GM19372 (cell line): ENCODE measurements at regions not wholly inside any gene's neighbourhood (a gene's known extent, or its start where the extent isn't known, plus 50 kb on each side); places are given as distances from the start of the nearest gene placed in this dataset.
"Not testable (repeated sequence)": the region's sequence is repeated elsewhere in the genome, so short reads cannot be mapped to it uniquely, and the experiment has no call there.

Experiments
- ATAC-seq: cut with Tn5 transposase; IDR thresholded peaks from one replicate; pipeline ENCODE4 v1.9.1; 2021; ENCODE audit warnings: mild to moderate bottlenecking, low read depth, moderate library complexity; ENCODE audit not compliant: unreplicated experiment

DNA sequence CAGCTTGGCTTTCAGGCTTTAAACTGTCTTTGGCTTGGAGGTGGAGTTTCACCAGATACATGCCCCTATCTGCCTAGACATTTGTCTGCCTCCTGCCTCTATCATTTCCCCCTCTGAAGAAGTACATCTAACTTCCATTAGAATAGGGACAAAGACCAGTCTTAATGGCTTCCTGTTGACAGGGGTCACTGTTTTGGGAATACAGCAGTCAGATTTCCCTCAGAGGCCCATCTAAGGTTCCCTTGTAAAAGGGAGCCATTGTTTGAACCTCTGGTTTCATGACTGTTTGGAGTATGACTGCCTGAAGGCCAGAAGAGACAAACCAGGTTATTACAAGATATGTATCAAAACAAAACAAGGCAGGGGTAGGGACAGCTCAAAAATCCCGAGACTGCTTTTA is 665.7 kb upstream of the GJE1 start:
- ATAC-seq: no peak

DNA sequence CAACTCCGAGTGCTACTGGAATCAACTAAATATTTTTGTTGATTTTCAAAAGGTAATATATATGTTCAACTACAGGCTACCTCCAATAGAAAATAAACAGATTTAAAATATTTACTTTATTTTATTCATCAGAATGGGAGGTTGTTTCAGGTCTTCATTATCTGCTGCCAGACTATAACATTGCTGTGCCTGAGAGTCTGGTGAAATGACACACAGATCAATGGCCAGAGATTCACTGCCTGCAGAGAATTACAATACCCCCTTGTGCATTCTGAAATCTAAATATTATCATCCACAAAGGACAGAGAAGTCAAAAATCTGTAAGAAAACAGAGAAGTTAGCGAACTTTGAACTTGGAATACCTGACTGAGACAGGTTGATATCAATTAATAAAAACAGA is 667.8 kb upstream of the GJE1 start:
- ATAC-seq: no peak

DNA sequence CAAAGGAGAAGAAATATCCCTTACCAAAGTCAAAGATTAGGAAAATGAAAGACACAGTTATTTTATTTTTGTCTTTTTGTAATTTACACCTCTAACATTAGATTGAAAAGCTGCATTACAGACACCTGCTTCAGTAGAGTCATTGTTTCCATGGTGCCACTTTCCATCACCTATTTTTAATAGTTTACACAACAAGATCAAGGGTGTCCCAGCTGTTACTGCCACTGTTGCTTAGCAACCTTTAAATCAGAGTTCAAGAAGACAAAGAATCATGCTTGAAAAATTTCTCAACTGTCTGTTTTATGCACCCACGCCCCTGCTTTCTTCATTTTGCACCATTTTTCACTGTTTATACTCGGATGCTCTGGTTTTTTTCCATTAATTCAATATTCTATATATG is 668.2 kb upstream of the GJE1 start:
- ATAC-seq: peak; percentile 77

DNA sequence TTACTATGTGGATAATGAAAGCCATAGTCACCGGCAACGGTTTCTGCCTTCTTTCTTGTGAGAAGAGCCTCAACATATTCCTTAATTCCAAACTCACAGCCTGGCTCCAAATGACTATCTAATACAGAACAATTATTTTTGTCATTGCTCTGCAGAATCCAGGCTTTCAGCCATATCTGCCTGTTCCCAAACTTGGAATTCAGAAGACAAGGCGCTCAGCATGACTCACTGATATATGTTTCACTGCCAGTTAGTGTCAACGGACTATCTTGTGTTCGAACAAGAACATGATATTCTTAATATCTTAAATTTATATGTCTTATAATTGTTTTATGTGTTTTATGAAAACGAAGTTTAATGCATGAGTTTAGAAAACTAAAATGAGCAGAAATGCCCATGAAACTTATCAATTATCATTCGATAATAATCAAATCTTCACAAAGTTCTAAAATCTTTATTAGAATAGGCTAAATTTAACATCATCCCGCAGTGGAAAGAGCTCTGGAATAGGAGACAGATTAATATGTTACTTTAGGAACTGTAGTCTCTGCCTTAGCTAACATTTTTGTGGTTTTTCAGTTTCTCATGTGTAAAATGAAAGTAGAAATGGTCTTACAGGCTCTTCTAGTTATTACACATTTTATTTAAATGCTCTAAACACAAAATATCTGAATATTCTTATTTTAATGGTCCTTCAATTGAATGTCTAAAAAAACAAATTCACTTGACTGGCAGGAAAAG is 669.3 kb upstream of the GJE1 start:
- ATAC-seq: peak; percentile 77

DNA sequence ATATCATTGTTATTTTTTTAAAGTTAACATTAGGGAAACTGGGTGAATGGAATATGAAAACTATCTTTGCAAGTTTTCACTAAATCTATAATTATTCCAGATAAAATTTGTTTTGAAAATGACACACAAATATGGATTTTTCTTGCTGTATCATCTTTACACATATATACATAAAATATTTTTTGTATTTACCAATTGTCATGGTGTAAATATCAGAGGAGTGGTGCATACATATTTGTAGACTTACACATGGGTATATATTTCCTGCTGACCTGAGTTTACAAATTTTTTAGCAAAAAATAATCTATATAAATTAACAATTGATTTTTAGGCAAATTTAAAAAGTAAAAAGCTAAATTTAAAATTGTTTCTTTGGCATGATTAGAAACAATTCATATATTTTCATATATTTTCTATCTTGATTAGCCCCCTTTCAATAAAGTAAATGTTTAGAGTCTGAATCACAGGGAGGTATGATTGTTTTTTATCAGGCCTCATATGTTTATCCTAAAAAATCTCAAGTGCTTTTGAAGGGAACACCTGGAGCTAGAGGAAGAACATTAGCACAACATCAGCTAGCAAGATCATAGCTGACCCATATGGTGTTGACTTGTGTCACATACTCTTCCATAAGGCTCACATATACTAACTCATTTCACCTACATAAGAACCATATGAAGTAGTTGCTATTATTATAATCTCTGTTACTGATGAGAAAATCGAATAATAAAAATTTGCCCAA is 671.8 kb upstream of the GJE1 start:
- no peak for ATAC-seq

DNA sequence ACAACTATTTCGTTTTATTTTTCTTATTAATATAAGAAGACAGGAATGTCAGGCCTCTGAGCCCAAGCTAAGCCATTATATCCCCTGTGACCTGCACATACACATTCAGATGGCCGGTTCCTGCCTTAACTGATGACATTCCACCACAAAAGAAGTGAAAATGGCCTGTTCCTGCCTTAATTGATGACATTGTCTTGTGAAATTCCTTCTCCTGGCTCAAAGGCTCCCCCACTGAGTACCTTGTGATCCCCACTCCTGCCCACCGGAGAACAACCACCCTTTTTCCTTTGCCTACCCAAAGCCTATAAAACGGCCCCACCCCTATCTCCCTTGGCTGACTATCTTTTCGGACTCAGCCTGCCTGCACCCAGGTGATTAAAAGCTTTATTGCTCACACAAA is 672.5 kb upstream of the GJE1 start:
- not testable (repeated sequence) for ATAC-seq

DNA sequence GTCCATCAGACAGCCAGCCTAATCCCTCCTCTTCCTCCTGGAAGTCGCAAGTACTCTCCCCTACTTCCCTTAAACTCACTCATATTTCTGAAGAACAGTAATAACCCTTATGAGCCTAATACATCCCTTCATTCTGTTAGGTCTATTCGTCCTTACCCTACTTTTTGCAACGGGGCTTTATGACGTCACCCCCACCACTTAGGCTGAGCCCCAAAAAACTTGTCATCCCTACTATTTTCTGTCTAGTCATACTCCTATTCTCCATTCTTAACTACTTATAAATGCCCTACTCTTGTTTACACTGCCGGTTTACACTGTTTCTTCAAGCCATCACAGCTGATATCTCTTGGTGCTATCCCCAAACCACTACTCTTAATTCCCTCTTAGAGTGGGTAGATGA is 674.7 kb upstream of the GJE1 start:
- not testable (repeated sequence) for ATAC-seq

DNA sequence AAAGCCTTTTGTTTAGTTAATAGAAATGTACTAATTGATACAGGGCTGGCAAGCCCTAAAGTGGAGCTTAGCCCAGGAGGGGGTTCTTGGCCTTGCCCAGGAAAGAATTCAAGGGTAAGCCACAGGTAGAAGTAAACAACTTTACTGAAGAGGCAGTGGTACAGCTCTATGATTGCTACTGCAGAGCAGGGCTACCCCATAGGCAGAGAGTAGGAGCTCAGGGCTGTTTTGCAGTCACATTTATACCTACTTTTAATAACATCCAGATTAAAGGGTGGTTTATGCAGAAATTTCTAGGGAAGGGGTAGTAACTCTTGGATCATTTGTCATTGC is 680.4 kb upstream of the GJE1 start:
- ATAC-seq: no peak

DNA sequence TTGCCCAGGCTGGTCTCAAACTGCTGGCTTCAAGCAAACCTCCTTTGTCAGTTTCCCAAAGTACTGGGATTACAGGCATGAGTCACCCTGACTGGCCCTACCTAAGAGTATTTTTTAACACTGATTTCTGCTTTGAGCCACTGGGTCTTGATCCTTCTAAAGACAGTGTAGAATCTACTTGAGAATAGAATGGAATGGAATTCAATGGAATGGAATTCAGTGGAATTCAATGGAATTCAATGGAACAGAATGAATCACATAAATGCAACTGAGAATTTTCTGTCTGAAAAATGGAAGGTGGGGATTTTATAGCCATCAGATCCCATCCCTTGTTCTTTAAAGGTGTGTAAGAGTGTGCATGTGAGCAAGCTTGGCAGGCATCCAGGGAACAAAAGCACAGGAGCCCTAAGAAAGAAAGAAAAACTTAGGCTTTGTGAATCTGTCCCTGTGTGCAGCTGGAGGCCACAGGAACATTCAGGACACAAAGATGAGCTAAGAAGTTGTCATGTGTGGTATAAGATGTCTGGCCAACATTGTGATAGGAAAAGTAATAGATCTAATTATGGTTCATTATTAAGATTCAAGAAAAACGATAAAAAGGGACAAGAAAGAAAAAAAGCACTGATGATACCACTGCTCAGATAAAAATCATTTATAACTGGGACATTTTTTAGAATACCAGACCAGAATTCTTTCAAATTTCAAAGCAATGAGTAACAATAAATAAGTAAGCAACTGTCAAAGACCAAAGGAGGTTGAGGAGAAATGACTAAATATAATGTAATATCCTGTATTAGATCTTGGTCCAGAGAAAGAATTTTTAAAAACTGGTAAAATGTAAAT is 681.0 kb upstream of the GJE1 start:
- no peak for ATAC-seq

DNA sequence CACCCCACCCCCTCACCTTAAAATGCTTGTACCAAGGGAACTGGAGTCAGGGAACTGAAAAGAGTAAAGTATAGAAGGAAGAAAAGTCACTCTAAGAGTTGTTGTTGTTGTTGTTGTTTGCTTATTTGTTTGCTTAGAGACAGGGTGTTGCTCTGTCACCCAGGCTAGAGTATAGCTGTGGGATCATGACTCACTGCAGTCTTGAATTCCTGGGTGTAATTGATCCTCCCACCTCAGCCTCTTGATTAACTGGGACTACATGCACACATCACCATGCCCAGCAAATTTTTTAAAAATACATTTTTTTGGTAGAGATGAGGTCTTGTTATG is 681.6 kb upstream of the GJE1 start:
- no peak for ATAC-seq

DNA sequence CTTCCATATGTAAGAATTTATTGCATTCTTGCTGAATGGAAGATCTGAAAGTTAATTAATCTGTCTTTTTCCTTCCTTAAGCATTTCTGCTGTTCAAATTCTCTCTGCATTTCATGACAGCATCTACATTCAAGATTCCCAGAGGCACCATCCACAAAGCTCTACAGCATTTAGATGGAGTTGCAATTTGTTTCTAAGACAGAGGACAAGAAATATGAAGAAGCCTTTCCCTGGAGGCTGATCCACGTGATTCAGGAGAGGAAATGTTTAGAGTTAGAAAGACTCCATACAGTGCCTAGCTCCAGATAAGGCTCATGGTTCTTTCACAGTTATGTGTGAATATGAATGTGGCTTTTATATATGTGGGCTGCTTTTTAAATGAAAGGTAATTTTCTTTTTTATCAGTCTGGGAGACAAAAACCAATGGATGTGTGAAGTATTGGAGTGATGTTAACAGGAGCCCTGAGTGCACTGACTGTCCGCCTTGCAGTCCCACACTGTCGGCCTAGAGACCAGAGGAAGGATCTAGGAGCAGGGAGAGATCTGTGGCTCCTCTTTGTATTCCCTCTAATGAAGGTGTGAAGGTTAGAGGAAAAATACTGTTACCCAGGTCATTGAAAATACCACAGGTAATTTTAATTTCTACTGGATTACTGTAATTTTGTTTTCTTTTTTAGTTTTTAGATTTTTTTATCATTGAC is 686.6 kb upstream of the GJE1 start:
- no peak for ATAC-seq

DNA sequence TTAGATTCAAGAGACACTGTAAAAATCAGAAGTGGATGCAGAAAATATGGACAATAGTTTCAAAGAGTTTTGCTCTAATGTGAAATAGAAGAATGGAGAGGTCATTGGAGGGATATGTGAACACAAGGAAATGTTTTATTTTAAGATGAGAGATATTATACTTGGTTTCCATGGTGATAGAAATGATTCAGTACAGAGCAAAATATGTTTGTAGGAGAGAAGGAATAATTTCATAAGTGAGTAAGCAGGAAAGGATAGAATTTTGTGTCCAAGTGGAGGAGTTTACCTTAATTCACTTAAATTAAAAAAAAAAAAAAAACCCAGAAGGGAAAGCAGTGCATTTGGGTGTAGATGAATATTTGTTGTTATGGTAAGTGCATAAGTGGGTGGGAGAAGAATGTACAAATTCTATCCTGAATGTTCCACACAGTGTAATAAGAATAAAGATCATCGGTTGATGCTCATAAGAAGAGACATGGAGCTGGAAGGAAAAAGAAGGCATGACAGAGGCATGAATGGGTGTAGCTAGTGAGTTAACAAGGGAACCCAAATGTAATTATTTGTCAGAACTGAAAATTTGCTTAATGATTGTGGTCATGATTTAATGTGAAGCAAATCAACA is 688.9 kb upstream of the GJE1 start:
- ATAC-seq: no peak

DNA sequence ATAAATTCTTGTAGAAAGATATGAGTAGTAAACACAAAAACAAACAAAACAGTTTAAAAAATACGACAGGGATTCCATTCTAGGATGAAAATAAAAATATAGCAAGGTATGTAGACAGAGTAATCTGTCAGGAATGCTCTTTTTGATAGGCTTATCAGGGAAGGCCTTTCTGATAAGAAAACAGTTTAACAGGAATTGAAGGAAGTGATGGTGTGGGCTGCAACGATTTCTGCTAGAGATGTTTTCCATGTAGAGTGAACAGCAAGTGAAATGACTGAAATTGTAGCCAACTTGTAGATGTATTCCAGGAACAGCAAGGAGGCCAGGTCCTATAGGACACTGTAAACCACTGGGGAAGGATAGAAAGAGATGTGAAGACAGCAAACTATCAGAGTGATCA is 689.7 kb upstream of the GJE1 start:
- no peak for ATAC-seq

DNA sequence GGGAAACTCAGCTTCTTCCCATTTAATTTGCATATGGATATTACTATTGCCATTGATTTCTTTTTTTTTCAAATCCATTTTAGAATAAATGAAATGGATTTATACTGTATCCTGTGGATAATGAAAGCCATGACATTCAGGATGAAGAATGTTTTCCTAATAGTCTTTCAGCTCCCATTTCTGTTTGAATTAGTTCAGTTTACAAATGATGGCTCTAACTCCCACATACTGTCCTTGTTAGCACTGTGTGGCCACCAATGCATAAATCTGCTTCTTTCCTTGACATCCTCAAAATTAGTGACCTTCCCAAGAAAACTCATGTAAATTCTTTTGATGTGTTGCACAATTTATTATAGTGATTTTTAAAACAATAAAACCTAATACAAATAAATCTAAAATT is 693.2 kb upstream of the GJE1 start:
- no peak for ATAC-seq

DNA sequence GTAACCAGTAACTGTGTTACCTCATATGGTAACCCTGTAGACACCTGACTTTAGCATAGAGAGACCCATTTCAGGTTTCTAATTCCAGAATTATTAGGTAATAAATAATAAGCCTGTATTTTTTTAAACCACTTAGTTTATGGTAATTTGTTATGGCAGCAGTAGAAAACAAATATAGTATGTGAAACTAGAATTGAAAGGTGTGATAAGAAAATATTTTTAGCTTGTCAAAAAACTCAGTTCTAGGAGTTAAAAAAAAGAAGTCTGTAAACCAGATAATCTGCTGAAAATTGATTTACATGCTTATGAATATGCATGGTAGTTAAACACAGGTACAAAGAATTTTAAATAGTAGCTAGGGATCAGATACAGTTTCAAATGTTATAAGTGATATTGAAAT is 695.0 kb upstream of the GJE1 start:
- no peak for ATAC-seq

DNA sequence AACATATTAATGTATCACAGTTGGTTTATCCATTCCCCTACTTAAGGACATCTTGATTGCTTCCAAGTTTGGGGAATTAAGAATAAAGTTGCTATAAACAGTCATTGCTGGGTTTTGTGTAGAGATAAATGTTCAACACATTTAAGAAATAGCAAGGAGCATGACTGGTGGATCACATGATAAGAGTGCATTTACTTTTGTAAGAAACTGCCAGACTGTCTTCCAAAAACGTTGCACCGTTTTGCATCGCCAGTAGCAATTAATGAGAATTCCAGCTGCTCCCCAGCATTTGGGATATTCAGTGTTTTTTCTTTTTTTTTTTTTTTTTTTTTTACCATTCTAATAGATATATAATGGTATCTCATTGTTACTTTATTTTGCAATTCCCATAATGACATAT is 695.7 kb upstream of the GJE1 start:
- no peak for ATAC-seq

DNA sequence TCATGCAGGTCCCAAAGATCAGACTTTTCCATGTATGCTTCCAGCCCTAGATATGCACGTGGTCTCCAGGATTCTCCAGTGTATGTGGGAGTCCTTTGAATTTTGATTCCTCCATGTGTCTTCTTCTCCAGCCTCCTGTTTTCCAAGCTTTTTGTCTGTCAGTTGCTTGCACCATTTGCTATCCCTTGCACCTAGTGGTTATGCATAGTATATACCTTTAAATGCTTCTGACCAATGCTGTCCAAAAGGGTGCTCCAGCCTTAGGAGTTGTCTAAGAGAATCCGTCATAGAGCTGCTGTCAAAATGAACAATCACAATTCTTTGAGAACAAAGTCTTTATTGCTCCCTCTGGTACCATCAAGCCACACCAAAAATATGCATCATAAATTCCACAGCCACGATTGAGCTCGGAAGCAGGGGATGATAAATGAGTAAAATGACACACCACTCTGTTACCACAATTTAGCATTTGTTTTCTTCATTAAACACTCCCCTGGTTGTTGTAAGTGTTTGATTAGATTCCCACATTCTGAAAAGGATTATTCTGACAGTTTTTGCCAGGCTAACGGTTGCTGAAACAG is 706.2 kb upstream of the GJE1 start:
- ATAC-seq: no peak

DNA sequence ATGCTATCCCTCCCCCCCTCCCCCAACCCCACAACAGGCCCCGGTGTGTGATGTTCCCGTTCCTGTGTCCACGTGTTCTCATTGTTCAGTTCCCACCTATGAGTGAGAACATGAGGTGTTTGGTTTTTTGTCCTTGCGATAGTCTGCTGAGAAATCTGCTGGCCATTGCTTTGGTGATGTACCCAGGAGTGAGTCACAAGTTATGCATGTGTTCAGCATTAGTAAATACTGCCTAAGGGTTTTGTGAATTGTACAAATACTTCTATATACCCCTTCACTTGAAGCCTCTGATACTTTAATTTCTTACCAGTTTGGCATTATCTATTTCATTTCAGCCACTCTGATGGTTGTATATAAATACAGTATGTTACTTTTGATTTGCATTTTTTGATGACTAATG is 711.3 kb upstream of the GJE1 start:
- ATAC-seq: no peak

DNA sequence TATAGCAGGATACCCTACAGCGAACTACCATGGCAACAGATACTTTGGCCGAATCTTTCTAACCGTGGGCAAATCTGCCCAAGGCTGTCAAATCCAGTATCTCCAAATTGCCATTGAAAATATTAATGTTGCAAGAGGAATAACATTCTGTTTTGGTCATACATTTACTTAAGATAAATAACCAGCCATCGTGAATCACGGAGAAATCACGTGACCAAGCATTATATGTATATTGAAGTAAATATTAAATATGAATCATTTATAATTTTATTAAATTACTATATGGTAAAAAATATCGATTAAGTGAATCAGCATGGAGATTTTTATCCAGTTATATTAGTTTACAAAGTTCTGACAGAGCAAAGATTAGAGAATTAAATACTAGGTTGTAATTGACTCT is 714.6 kb upstream of the GJE1 start:
- no peak for ATAC-seq

DNA sequence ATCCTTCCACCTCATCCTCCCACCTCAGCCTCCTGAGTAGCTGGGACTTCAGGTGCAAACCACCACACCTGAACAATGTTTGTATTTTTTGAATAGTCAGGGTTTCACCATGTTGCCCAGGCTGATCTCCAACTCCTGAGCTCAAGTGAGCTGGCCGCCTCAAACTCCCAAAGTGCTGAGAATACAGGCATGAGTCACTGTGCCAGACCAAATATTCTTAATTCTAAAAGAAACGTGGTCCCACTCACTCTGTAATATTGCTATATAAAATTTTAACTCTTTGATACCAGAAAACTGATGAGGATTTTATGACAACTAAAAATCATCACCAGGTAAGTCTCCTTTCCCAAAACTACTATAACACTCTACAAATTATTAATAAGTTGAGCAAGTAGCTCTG is 716.8 kb upstream of the GJE1 start:
- no peak for ATAC-seq
